ENCODE measurements at regions not wholly inside any gene's neighbourhood (a gene's known extent, or its start where the extent isn't known, plus 50 kb on each side); places are given as distances from the start of the nearest gene placed in this dataset.

DNA sequence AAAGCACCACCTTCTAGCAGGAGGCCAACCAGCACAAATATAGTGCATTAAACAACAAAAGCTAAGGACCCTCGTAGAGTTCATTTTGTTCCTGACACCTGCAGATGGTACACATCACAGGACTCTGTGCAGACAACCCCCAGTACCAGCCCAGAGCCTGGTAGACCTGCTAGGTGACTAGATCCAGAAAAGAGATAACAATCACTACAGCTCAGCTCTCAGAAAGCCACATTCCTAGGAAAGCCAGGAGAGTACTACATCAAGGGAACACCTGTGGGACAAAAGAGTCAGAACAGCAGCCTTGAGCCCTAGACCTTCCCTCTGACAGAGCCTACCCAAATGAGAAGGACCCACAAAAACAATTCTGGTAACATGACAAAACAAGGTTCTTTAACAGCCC is 344.7 kb upstream of the PTBP2 start:
- H3K9me3 Mint-ChIP-seq: peaks cover 4% of the 10 kb centered on the region

DNA sequence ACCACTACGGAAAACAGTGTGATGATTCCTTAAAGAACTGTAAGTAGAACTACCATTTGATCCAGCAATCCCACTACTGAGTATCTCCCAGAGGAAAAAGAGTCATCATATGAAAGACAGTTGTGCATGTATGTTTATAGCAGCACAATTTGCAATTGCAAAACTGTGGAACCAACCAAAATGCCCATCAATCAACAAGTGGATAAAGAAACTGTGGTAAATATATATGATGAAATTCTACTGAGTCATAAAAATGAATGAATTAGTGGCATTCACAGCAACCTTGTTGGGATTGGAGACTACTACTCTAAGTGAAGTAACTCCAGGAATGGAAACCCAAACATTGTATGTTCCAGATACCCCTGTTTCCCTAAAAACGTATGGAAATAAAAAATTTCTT is 337.0 kb upstream of the PTBP2 start:
- no peak overlapping the region for H3K4me3 Mint-ChIP-seq
- DNase-seq: no peak
- H3K36me3 Mint-ChIP-seq: no peaks in the 10 kb centered on the region
- no peaks in the 10 kb centered on the region for H3K4me1 Mint-ChIP-seq
- H3K27ac Mint-ChIP-seq: no peak overlapping the region
- peaks cover 15% of the 10 kb centered on the region for H3K9me3 Mint-ChIP-seq
- H3K27me3 Mint-ChIP-seq: no peaks in the 10 kb centered on the region

More for the DNA sequence above, 344.7 kb upstream of the PTBP2 start:
- H3K27me3 Mint-ChIP-seq: no peaks in the 10 kb centered on the region
- H3K36me3 Mint-ChIP-seq: no peaks in the 10 kb centered on the region
- H3K4me1 Mint-ChIP-seq: no peaks in the 10 kb centered on the region
- H3K4me3 Mint-ChIP-seq: no peak overlapping the region
- no peak overlapping the region for H3K27ac Mint-ChIP-seq
- no peak for DNase-seq

DNA sequence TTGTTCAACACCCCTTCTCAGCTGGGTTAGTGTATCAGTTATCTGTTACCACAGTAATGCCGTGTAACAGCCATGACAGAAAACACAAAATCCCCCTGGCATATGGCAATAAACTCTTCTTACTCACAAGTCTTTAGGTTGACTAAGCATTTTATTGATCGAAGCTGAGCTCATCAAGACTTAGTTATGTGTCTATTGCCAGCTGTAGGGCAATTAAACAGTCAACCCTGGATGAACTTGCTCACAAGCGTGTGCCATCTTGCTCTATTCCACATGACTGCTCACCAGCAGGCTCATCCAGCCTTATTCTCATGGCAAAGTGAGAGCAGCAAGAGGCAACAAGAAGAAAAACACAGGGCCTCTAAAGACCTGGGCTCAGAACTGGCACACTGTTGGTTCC is 333.8 kb upstream of the PTBP2 start:
- H3K9me3 Mint-ChIP-seq: peaks cover 7% of the 10 kb centered on the region
- H3K36me3 Mint-ChIP-seq: no peaks in the 10 kb centered on the region
- H3K27me3 Mint-ChIP-seq: no peaks in the 10 kb centered on the region
- no peak for DNase-seq
- no peaks in the 10 kb centered on the region for H3K4me1 Mint-ChIP-seq
- no peak overlapping the region for H3K27ac Mint-ChIP-seq
- H3K4me3 Mint-ChIP-seq: no peak overlapping the region

DNA sequence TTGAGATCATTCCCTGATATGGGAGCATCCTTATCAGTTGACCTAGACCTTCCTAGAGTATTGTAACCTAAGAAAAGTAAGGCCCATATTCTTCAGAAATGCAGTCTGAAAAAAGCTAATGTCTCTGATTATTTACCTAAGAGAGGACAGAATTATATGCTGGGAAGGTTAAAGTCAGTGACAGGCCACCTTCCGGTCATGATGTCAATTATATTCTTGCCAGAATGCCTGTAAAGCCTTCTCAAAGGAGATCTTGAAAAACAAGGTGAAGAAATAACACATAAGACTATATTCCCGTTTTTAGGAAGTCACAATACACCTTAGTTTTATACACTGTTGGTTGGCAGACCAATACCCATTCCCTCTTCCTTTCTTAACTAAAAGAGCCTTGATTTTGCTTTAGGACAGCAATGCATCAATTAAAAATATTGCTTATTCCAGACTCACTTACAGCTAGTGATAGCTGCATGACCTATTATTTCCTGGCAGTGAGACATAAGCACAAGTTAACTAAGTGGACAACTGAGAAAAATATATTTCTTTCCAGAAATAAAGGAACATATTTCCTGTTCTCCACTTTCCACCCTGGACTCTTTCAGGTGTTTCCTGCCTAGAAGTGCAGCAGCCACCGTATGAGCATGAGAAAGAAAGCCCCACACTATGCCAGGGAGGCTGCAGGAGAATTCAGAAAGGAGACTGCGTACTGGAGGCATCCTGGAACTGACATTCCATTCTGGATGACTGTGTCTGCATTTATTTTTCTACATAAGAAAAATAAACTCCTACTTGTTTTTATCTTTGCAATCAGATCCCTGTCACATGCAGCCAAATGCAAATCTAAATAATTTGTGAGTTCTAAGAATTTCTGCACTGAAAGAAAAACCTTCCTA is 332.9 kb upstream of the PTBP2 start:
- DNase-seq: no peak
- no peak overlapping the region for H3K27ac Mint-ChIP-seq
- H3K36me3 Mint-ChIP-seq: no peaks in the 10 kb centered on the region
- H3K4me1 Mint-ChIP-seq: no peaks in the 10 kb centered on the region
- H3K27me3 Mint-ChIP-seq: no peaks in the 10 kb centered on the region
- H3K9me3 Mint-ChIP-seq: peaks cover 3% of the 10 kb centered on the region
- H3K4me3 Mint-ChIP-seq: no peak overlapping the region

DNA sequence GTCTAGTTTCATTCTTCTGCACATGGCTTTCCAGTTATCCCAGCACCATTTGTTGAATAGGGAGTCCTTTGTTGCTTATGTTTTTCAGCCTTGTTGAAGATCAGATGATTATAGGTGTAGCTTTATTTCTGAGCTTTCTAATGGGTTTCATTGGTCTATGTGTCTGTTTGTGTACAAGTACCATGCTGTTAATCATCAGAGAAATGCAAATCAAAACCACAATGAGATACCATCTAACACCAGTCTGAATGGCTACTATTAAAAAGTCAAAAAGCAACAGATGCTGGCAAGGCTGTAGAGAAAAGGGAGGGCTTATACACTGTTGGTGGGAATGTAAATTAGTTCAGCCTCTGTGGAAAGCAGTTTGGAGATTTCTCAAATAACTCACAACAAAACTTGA is 321.5 kb upstream of the PTBP2 start:
- H3K36me3 Mint-ChIP-seq: no peaks in the 10 kb centered on the region
- no peak overlapping the region for H3K27ac Mint-ChIP-seq
- H3K9me3 Mint-ChIP-seq: peaks cover 5% of the 10 kb centered on the region
- H3K27me3 Mint-ChIP-seq: no peaks in the 10 kb centered on the region
- H3K4me1 Mint-ChIP-seq: no peaks in the 10 kb centered on the region
- no peak overlapping the region for H3K4me3 Mint-ChIP-seq
- DNase-seq: no peak

DNA sequence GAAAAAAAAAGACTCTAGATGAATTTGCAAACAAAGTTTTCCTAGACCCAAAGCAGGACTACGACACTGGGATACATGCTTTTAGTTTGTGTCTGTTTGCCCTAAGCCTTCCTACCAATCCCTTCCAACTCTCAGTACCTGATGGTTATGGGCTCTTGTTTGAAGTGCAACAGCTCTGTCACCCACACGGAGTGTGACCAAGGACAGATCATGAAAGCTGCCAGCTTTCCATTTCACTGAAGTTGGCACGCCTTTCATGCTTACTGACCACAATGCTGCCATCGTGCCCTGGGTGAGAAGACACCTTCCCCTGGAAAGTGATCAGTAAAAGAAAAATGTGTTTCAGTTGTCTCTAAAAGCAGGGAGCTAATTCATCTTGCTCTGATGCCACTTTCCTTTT is 312.5 kb upstream of the PTBP2 start:
- Mint-ChIP-seq H3K9me3 (no peaks in the 10 kb centered on the region), H3K4me1 (no peaks in the 10 kb centered on the region), H3K27me3 (no peaks in the 10 kb centered on the region), H3K4me3 (no peak overlapping the region), H3K27ac (no peak overlapping the region), H3K36me3 (no peaks in the 10 kb centered on the region)
- DNase-seq: no peak

DNA sequence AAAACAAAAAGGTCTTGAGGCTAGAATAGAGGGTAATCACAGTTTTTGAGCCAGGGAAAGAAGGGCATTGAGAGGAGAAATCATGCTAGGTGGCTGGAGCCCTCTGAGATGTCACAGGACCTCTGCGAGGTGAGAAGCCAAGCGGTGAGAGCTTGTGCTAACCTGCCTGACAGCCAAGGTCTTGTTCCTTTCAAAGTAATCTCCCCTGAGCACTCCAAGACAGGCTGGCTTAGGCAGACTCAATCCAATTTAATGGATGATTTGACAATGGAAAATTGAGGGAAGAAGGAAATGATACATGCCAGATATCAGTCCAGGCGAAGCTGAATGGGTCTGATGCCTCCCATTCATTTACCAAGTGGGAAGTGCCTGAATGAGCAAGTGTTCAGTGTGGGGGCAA is 311.9 kb upstream of the PTBP2 start:
- no peaks in the 10 kb centered on the region for H3K4me1 Mint-ChIP-seq
- H3K27me3 Mint-ChIP-seq: no peaks in the 10 kb centered on the region
- DNase-seq: no peak
- no peak overlapping the region for H3K27ac Mint-ChIP-seq
- H3K4me3 Mint-ChIP-seq: no peak overlapping the region
- no peaks in the 10 kb centered on the region for H3K36me3 Mint-ChIP-seq
- no peaks in the 10 kb centered on the region for H3K9me3 Mint-ChIP-seq

DNA sequence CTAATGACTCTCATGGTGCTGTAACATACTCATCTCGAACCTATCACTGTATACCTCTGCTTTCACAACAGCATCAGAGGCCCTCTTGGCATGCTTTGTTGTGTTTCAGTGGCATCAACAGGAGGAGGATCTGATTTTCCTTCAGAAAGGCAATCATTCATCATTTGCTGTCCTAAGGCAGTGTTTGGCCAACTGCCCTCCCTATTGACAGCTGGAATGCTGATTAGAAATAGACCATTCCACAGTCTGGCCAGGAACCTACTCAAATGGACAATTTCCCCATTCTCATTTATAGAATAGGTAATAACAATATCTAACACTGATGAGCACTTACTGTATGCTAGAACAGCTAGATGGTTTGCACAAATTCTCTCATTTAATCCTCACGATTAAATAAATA is 310.6 kb upstream of the PTBP2 start:
- Mint-ChIP-seq H3K27me3 (no peaks in the 10 kb centered on the region), H3K9me3 (no peaks in the 10 kb centered on the region), H3K4me3 (no peak overlapping the region), H3K4me1 (no peaks in the 10 kb centered on the region), H3K27ac (no peak overlapping the region), H3K36me3 (no peaks in the 10 kb centered on the region)
- DNase-seq: no peak

DNA sequence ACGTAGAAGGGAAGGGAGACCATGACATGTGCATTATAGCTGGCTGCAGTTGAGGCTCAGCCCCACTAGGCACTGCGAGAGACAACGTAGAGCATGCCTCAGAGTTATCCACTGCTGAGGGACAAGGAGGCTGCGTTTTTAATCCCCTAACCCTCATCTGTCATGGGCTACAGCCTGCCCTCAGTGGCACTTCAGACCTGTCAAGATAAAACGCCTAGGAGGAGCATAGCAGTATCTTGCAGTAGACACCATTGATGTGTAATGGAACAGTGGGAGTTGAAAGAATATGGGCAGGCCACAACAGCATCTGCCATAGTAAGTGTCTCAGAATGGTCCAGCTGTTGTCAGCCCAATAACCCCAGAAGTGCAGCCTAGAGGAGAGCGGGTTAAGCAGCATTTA is 307.0 kb upstream of the PTBP2 start:
- H3K27me3 Mint-ChIP-seq: no peaks in the 10 kb centered on the region
- no peaks in the 10 kb centered on the region for H3K36me3 Mint-ChIP-seq
- H3K4me3 Mint-ChIP-seq: no peak overlapping the region
- no peaks in the 10 kb centered on the region for H3K9me3 Mint-ChIP-seq
- no peaks in the 10 kb centered on the region for H3K4me1 Mint-ChIP-seq
- DNase-seq: no peak
- H3K27ac Mint-ChIP-seq: no peak overlapping the region

DNA sequence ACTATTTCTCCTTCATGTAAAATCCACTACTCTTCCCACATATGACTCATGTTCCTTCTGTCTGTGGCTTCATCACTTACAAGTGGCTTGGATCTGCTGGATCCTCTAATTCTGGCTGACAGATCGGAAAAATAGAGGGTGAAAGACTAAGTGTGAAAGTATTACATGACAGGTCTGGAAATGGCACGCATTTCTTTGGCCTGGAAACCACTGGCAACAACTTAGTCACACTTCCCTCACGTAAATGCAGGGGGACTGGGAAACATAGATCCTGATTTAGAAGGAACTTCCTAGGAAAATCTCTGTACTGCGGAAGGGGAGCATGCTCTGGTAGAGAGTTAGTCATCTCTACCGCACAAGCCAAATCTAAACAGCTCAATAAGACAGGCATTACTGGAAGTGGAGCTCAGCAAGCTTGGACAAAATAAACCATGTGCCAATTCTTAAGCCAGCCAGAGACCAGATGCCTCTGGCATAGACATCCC is 305.4 kb upstream of the PTBP2 start:
- Mint-ChIP-seq H3K4me3 (no peak overlapping the region), H3K4me1 (no peaks in the 10 kb centered on the region), H3K9me3 (no peaks in the 10 kb centered on the region), H3K36me3 (no peaks in the 10 kb centered on the region), H3K27ac (no peak overlapping the region), H3K27me3 (no peaks in the 10 kb centered on the region)
- DNase-seq: no peak

DNA sequence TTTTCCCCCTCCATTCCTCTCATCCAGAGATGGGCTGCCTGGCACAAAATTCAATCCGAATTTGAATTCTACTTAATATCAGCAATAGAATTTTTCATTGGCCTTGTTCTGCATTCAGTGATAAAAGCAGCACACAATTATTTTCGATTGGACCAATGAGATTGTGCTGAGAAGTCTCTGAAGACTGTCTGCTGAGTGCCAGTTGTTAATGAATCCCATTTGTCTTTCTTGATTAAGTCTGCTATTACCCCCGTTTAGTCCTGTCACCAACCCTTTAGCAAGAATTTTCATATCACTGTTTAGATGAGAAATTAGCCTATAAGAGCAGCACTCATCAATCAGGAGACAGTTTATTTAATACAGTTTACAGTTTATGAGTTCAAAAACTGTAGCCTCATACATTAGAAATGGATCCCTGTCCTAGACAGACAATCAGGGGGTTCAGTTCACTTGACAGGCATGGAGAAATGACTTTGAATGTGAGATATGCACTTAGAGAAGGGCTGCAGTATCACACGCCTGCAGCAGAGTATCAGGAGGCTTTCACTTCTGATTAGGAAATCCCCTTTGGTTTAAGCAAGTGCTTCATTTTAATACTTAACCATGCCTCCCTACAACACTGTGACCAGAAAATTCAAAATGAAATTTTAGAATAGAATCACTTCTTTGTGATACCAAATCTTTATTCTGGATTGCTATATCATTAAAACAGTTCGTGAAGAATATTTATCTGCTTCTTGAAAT is 304.7 kb upstream of the PTBP2 start:
- no peak overlapping the region for H3K4me3 Mint-ChIP-seq
- H3K9me3 Mint-ChIP-seq: no peaks in the 10 kb centered on the region
- no peak for DNase-seq
- no peaks in the 10 kb centered on the region for H3K36me3 Mint-ChIP-seq
- H3K27me3 Mint-ChIP-seq: no peaks in the 10 kb centered on the region
- H3K27ac Mint-ChIP-seq: no peak overlapping the region
- no peaks in the 10 kb centered on the region for H3K4me1 Mint-ChIP-seq

DNA sequence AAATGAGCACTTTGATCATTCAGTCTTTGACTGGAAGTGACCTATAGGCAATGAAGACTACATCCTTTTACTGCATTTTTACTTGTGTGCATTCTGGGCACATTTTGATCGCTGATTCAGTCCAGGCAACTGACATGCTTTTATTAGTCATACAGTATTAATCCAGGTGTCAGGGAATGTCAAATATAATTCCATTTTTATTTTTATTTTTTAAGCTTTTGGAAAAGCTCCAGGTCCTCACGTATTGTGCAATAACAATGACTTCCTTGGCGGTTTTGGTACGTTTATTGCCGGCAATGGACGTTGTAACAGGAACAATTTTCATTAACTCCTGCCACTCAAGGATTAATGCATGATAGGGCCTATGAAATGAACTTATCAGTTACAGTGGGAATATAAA is 302.6 kb upstream of the PTBP2 start:
- Mint-ChIP-seq H3K4me1 (no peaks in the 10 kb centered on the region), H3K36me3 (no peaks in the 10 kb centered on the region), H3K4me3 (no peak overlapping the region), H3K9me3 (no peaks in the 10 kb centered on the region), H3K27ac (no peak overlapping the region), H3K27me3 (no peaks in the 10 kb centered on the region)
- no peak for DNase-seq

DNA sequence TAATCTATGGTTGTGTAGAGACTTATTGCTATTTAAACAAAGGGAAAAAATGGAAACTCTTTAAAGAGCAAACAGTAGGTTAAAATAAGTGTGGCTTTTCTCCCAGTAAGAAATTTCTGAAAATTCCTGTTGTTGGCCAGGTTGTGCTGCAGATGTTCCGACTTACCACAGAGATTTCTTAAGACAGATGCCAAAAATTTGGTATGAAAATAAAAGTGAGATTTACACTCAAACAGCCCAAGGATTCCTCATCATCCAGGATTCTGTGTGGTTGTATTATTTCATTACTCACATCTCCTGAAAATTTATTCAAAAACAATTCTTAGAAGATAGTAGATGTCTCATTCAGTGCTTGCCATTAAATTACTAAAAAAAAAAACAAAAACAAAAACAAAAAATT is 296.7 kb upstream of the PTBP2 start:
- H3K27ac Mint-ChIP-seq: no peak overlapping the region
- H3K27me3 Mint-ChIP-seq: no peaks in the 10 kb centered on the region
- no peak for DNase-seq
- no peak overlapping the region for H3K4me3 Mint-ChIP-seq
- no peaks in the 10 kb centered on the region for H3K36me3 Mint-ChIP-seq
- no peaks in the 10 kb centered on the region for H3K9me3 Mint-ChIP-seq
- H3K4me1 Mint-ChIP-seq: no peaks in the 10 kb centered on the region

DNA sequence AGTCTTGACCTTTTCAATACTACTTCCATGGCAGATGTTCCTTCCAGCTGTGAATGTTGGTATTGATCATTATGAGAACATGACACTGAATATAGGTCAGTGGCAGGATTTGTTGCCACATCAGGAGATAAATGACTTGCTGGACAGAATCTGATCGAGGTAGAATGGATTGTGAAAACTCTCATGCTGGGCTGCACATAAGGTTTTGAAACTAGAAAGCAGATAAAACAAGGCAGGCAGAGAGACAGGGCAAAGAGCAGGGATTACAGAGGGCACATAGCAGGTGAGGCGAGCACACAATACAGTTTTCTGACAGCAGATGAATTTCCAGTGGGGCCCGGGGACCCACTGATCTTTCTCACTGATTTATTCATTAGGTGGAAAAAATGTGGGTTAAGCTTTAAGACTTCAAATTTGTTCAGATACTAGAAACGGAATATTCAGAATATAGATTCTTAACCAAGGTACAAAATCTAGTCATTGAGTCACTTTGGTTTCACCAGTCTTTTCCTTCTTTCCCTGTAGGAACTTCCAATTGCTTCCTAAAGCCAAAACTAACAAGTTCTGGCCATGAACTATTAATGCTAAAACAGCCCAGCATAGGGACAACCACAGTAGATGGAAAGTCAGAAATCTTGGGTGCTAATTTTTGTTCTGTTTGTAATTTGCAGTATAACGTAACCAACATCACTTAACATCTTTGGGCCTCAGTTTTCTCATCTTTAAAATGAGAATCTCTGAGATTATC is 296.0 kb upstream of the PTBP2 start:
- no peak overlapping the region for H3K4me3 Mint-ChIP-seq
- H3K4me1 Mint-ChIP-seq: no peaks in the 10 kb centered on the region
- H3K27ac Mint-ChIP-seq: no peak overlapping the region
- no peaks in the 10 kb centered on the region for H3K36me3 Mint-ChIP-seq
- no peak for DNase-seq
- H3K9me3 Mint-ChIP-seq: no peaks in the 10 kb centered on the region
- no peaks in the 10 kb centered on the region for H3K27me3 Mint-ChIP-seq

DNA sequence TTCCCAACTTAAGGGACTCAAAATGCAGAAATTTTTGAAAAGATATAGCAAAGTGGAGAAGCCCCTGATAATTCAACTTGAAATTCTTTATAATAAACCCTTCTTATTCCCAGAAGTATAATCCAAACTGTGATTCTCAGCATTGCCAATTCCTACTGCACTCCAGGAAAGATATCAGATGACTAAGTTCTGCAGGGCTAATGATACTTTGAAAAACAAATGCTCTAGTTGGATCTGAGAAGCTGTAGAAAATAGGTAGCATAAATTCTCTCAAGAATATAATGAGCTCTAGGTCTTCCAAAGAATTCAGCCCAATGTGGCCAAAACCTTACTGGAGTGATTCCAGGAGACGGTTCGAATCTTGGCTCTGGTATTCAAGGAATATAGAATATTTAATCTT is 294.0 kb upstream of the PTBP2 start:
- DNase-seq: no peak
- peaks cover 4% of the 10 kb centered on the region for H3K9me3 Mint-ChIP-seq
- H3K27me3 Mint-ChIP-seq: no peaks in the 10 kb centered on the region
- no peaks in the 10 kb centered on the region for H3K36me3 Mint-ChIP-seq
- no peak overlapping the region for H3K27ac Mint-ChIP-seq
- H3K4me3 Mint-ChIP-seq: no peak overlapping the region
- no peaks in the 10 kb centered on the region for H3K4me1 Mint-ChIP-seq
